ENCODE measurements at regions not wholly inside any gene's neighbourhood (a gene's known extent, or its start where the extent isn't known, plus 50 kb on each side); places are given as distances from the start of the nearest gene placed in this dataset.

DNA sequence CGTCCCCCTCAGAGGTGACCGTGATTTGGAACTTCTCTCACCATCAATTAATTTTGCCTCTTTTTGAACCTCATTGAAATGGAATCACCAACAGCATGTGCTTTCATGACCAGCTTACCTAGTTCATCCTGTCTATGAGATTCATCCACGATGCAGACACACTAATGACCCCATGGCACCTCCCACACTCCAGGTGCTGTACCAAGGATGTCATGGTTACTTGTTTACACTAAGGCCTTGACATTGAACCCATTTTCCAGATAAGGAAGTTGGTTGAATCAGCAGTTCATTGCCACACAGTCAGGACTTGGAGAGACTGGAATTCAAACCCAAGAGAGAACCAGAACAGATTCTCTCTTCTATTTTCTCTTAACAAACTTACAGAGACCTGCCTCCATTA, 139.0 kb downstream of the ZFP36L2 start:
- TF ChIP-seq POLR2A (IDR thresholded peaks at IDR 0.05; ENCODE audit: extremely low read depth, insufficient read length): no peak
- TF ChIP-seq, protein P1, sequence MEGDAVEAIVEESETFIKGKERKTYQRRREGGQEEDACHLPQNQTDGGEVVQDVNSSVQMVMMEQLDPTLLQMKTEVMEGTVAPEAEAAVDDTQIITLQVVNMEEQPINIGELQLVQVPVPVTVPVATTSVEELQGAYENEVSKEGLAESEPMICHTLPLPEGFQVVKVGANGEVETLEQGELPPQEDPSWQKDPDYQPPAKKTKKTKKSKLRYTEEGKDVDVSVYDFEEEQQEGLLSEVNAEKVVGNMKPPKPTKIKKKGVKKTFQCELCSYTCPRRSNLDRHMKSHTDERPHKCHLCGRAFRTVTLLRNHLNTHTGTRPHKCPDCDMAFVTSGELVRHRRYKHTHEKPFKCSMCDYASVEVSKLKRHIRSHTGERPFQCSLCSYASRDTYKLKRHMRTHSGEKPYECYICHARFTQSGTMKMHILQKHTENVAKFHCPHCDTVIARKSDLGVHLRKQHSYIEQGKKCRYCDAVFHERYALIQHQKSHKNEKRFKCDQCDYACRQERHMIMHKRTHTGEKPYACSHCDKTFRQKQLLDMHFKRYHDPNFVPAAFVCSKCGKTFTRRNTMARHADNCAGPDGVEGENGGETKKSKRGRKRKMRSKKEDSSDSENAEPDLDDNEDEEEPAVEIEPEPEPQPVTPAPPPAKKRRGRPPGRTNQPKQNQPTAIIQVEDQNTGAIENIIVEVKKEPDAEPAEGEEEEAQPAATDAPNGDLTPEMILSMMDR (IDR thresholded peaks at IDR 0.05; ENCODE audit: low read depth, low read length): no peak
- TF ChIP-seq, protein P2, sequence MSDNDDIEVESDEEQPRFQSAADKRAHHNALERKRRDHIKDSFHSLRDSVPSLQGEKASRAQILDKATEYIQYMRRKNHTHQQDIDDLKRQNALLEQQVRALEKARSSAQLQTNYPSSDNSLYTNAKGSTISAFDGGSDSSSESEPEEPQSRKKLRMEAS (IDR thresholded peaks at IDR 0.05; ENCODE audit: low read depth, low read length): no peak
